NCI-H2081 (cell line): ENCODE measurements at regions not wholly inside any gene's neighbourhood (a gene's known extent, or its start where the extent isn't known, plus 50 kb on each side); places are given as distances from the start of the nearest gene placed in this dataset.

Experiments used
- DNase-seq, 2 experiments: peaks; one replicate each; lab custom pipeline; 2025; lab: John Stamatoyannopoulos, UW

GRCh38 chr7:47043304-47043703, 538.6 kb downstream of the TNS3 start:
- no peak for DNase-seq

DNA sequence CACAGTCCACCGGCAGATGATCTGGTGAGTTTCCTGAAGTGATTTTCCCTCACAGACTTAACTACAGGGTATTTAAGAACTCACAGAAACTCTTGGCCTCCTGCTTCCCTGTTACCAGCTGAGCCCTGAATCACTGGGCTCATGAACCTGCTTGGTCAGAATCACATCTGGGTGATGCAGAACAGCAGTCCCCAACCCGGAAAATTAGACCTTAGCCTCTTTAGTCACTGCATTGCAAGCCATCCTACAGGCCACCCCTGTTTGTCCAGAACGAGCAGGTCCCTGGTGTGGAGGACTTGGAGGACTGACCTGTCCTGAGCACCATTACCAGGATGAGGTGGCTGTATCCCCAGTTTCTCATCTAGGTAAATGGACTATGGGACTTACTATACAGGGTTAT, 539.2 kb downstream of the TNS3 start:
- DNase-seq, result no peak

DNA sequence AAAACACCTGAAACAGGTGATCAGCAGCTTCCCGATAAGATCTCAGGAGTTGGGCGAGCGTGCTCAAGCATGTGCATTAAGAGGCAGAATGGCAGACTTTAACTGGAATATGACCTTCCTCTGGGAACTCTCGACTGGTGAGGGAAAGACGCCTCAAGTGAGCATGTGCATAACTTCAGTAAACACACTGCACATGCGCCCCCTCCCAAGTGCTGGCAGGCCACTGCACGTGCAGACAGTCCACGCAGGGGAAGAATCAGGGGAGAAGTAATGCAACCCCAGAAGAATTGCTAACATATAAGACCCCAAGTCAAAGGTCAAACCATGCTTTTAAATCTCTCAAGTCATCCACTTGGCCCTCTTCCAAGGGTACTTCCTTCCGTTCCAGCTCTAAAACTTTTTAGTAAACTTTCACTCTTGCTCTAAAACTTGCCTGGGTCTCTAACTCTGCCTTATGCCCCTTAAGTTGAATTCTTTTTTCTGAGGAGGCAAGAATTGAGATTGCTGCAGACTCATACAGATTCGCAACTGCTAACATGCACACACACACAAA, 541.0 kb downstream of the TNS3 start:
- no peak for DNase-seq

GRCh38 chr7:47039904-47040303, 542.0 kb downstream of the TNS3 start:
- no peak for DNase-seq

DNA sequence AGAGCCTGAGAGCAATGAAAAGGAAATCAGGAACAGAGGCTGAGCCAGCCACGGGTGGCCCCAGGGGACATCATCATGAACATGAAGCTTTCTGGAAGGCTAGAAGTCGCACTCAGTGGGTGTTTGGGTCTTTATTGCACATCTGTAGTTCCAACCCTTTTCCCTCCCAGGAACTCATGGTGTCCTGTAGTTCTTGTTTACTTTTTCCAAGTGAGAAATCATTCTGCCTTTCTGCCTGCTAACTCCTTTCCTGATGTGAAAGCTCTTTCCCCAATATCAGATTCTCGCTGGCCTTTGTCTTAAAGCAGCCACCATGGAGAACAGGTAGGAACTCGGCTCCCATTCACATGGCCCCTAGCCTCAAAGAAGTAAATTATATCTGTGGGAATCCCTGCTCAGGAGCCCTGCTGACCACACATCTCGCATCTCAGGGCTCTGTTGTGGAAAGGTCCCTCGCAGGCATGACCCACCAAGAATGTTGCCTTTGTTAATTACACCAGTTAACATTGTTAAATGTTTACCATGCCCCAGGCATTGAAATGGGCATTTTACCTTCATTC, 542.7 kb downstream of the TNS3 start:
- DNase-seq, result no peak

GRCh38 chr7:47038621-47039020, 543.3 kb downstream of the TNS3 start:
- no peak for DNase-seq

DNA sequence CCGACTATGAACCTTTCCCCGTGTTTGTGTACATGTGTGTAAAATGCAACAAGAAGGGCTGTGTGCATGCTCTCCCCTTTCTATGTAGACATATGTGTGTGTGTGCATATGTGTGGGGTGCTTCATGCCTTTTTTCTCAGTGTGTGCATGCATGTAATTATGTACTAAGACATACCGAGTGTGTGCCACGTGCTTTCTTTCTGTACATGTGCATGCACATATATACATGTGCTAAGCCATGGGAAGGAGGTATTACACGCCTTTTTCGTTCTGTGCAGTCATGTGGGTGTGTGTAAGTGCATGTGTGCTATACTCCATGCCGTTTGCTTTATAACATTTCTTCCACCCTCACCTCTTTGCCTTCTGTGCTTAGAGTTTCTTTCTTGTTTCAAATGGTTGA, 544.3 kb downstream of the TNS3 start:
- no peak for DNase-seq

- DNase-seq, result no peak
These were observed 545.0 kb downstream of the TNS3 start for GRCh38 chr7:47036909-47037308.

GRCh38 chr7:47035522-47035921, 546.4 kb downstream of the TNS3 start:
- DNase-seq, result no peak

DNA sequence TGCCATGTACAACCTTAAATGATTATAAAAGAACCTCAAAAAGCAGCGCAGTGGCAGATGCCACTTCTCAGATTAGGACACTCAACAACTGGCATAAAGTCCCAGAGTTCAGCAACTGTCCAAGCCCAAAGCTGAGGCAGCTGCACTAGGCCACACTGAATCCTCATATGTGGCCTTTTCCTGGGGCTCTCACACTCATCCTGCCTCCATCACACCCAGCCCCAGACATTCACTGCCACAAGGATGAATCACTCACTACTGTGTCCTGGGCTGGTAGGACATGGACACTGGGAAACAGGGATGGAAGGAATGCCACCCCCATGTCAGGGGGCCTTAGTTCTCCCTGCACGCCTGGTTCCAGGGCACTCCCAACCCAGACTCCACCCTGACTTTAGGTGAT, 547.7 kb downstream of the TNS3 start:
- DNase-seq, result no peak

- no peak for DNase-seq
These were observed 549.4 kb downstream of the TNS3 start for GRCh38 chr7:47032536-47032908.

DNA sequence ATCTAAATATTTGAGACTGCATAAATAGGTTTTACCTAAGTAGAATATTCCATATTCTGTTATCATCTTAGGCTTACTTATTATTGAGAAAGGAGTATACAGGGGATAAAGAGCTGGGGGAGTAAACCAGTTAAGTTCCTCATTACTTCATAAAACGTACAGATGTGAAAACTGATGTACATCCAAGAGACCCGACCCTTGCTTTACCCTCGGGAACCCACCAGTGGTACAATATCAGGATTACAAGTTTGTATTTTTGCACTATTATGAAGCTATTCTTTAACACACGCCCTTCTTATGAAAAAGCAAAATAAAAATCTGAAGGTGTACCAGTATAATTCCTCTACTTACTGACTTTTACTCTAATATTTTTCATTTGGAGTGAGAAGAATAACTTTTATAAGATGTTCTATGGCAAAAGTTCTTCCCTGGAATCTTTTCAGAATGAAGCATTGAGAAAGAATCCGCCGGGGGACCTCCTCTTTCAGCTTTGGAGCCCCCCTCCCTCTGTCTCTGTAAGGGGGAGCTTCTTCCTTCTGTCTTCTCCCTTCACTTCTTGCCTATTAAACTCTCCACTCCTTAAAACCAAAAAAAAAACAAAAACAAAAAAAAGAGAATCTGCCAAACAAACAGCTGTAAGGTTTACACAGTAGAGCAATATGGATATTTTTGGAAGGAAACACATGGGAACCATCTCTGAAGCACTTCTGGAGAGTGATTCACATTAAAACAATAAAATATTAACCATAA, 550.0 kb downstream of the TNS3 start:
- no peak for DNase-seq

DNA sequence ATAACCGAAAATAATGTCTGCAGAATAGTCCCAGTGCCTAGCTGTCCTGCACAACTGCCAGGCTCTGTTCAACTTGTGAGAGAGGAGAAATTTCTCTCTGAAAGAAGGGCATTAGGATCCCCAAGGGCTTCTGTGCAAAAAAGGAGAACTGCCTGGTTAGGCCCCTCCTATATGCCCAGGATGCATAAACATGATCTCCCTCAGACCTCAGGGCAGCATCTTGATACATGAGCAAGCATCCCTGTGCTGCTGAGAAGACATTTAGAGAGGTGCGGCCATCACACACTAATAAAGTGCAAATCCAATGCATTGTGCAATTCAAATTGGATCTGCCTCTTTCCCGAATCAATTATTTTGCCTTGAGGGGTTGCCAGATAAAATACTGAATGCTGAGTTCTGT, 553.6 kb downstream of the TNS3 start:
- DNase-seq, result no peak

GRCh38 chr7:47027695-47028240, 554.1 kb downstream of the TNS3 start:
- no peak for DNase-seq

DNA sequence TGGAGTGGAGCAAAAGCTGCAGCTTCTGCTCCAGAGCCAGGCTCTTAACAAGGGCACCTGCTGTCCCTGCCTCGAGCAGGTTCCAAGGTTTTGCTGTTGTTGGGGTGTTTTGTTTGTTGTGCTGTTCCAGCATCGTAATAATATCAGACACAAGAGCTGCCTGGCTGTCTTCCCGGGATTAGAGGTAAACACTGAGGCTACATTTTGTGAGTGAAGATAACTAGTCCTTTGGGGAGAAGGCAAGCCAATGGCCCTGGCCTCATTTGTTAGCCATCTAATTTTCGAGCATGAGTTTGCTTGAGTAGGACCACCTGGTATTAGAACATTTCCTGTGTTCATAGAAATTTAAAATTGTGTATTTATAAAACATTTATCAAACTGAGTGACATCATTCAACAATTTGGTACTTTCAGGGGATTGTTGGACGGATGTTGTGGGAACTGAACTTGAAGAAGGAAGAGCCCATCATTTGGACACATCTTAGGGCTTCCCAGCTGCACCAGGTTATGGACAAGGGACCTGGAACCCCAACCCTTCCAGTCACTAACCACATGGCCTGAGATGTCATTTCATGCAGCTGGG, 555.0 kb downstream of the TNS3 start:
- peak in 1 of 2 experiments; percentile 6 for DNase-seq

GRCh38 chr7:47024991-47025390, 556.9 kb downstream of the TNS3 start:
- DNase-seq, result no peak

DNA sequence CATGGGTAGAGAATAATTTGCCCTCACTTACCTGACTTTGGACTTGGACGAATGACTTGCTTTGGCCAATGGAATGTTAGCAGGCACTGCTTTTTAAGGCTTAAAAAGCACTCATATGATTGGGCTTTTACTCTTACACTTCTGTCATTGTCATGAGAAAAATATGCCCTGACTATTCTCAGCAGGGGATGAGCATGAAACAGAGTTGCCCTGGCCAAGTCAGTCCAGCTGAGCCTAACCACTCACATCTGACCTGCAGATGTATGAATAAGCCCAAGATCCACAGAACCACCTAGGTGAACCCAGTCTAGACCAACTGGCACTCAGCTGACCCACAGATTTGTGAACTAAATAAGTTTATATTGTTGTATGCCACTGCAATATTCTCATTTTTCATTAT, 573.5 kb downstream of the TNS3 start:
- DNase-seq, result no peak

DNA sequence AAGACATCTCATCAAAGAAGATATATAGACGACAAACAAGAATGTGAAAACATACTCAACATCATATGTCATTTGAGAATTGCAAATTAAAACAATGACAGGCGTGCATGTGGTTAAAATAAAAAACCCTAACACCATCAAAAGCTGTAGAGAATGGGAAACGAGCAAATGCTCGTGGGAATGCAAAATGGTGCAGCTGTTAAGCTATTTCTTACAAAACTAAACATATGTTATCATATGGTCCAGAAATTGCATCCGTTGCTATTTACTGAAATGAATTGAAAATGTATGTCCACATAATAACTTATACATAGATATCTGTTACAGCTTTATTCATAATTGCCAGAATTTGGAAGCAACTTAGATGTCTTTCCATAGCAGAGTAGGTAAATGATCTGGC, 574.4 kb downstream of the TNS3 start:
- no peak for DNase-seq

DNA sequence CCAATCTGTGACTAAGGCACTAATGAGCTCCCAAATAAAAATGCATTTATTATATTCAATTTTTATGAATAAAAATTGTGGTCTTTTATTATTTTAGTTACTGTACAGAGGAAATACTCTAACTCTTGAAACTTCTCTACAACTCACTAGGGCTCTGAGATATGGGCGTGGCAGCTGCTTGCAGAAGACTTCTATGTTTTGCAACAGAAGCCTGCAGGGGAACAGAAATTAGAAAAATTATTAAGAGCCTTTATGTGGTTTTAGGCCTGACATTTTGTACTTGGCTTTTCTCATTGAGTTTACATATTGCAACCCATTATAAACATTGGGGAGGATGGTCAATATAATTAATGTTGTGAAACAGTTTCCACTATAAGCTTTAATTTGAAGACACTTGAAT, 581.4 kb downstream of the TNS3 start:
- DNase-seq, result no peak

DNA sequence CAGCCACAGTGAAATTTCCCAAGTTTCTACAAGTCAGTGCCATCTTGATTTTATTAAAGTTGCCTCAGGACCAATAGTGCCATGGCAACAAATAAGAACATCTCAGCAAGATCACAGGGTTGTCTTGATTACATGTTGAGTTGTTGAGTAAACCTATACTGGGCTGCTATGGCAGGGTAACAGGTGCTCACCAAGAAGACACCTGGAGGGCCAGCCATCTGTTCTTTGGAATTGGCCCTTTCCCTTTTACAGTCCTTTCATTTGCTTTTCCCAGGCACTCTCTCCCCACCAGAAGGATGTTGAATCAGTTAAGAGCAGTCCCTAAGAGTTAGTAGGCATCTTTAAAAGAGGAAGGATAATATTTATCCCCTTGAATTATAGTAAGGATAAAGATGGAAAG, 582.0 kb downstream of the TNS3 start:
- DNase-seq, result no peak

GRCh38 chr7:46996972-46997371, 584.9 kb downstream of the TNS3 start:
- DNase-seq, result no peak

- no peak for DNase-seq
These were observed 588.5 kb downstream of the TNS3 start for GRCh38 chr7:46993396-46993795.

DNA sequence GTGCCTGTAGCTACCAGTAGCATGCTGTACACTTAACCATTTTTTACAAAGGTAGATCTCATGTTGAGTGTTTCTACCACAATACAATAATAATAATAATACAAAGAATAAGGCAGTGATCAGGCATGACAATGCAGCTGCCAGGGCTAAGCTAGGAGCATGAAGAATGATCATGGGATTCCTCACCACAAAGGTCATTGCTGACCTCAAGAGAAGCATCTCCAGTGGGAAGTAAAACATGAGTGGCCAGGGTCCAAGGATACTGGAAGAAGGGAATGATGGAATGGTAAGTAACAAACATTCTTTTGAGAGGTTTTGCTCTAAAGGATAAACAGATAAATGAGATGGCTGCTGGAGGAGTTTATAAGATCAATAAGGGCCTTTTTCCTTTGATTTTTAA, 591.1 kb downstream of the TNS3 start:
- no peak for DNase-seq
